ENCODE measurements at regions not wholly inside any gene's neighbourhood (a gene's known extent, or its start where the extent isn't known, plus 50 kb on each side); places are given as distances from the start of the nearest gene placed in this dataset.

DNA sequence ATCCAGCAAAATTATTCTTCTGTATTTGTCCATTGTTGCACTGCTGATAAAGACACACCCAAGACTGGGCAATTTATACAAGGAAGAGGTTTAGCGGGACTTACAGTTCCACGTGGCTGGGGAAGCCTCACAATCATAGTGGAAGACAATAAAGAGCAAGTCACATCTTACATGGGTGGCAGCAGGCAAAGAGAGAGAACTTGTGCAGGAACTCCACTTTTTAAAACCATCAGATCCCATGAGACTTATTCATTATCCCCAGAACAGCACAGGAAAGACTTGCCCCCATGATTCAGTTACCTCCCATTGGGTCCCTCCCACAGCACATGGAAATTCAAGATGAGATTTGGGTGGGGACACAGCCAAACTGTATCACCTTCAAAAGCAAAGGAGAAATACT lies 286.5 kb upstream of the ECI2 start:
- Histone ChIP-seq H3K36me3 (ENCODE audit: insufficient read depth) (no peaks in the 10 kb centered on the region), H3K9me2 (ENCODE audit: insufficient read depth) (no peaks in the 10 kb centered on the region), H3K4me1 (ENCODE audit: insufficient read depth) (peaks cover 5% of the 10 kb centered on the region), H4K20me1 (replicated peaks; ENCODE audit: insufficient read depth) (no peaks in the 10 kb centered on the region), H3K27me3 (ENCODE audit: insufficient read depth) (no peaks in the 10 kb centered on the region), H3K79me2 (replicated peaks; ENCODE audit: insufficient read depth) (no peaks in the 10 kb centered on the region), H3K4me2 (no peak overlapping the region), H3K27ac (ENCODE audit: low read depth) (no peak overlapping the region), H3K4me3 (no peak overlapping the region), H3F3A (replicated peaks; ENCODE audit: low read depth) (no peaks in the 10 kb centered on the region), H2AFZ (no peak overlapping the region)
- DNase-seq (ENCODE audit: low spot score): no peak
- no peak overlapping the region for H3K4me3 Mint-ChIP-seq
- no peaks in the 10 kb centered on the region for H3K27me3 Mint-ChIP-seq (ENCODE audit: insufficient read depth, low read depth, poor library complexity)
- peaks cover 5% of the 10 kb centered on the region; the same call in 2 of the 3 replicates for H3K4me1 Mint-ChIP-seq
- no peak overlapping the region for H3K27ac Mint-ChIP-seq
- peaks cover 23% of the 10 kb centered on the region; the same call in 2 of the 3 replicates for H3K9me3 Mint-ChIP-seq
- ATAC-seq: no peak
- H3K36me3 Mint-ChIP-seq (ENCODE audit: low read depth): peaks cover 12% of the 10 kb centered on the region; the same call in 2 of the 3 replicates
- TF ChIP-seq EZH2 (IDR thresholded peaks at IDR 0.05; ENCODE audit: low read depth, unreplicated experiment): no peak
- no peak for TF ChIP-seq ZNF114 (CRISPR knock-in tag; IDR thresholded peaks at IDR 0.05)
- TF ChIP-seq ZNF331 (CRISPR knock-in tag; IDR thresholded peaks at IDR 0.05; ENCODE audit: low read depth): no peak
- TF ChIP-seq NANOG (IDR thresholded peaks at IDR 0.05; ENCODE audit: borderline replicate concordance): no peak
- TF ChIP-seq, protein P1, sequence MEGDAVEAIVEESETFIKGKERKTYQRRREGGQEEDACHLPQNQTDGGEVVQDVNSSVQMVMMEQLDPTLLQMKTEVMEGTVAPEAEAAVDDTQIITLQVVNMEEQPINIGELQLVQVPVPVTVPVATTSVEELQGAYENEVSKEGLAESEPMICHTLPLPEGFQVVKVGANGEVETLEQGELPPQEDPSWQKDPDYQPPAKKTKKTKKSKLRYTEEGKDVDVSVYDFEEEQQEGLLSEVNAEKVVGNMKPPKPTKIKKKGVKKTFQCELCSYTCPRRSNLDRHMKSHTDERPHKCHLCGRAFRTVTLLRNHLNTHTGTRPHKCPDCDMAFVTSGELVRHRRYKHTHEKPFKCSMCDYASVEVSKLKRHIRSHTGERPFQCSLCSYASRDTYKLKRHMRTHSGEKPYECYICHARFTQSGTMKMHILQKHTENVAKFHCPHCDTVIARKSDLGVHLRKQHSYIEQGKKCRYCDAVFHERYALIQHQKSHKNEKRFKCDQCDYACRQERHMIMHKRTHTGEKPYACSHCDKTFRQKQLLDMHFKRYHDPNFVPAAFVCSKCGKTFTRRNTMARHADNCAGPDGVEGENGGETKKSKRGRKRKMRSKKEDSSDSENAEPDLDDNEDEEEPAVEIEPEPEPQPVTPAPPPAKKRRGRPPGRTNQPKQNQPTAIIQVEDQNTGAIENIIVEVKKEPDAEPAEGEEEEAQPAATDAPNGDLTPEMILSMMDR (conservative IDR thresholded peaks at IDR 0.05; ENCODE audit: low read depth in 2 of 2): no peak
- TF ChIP-seq CREB1 (CRISPR knock-in tag; IDR thresholded peaks at IDR 0.05; ENCODE audit: low read depth): no peak
- TF ChIP-seq EZH2phosphoT487 (IDR thresholded peaks at IDR 0.05; ENCODE audit: unreplicated experiment): no peak
- TF ChIP-seq STAT1 (IDR thresholded peaks at IDR 0.05; ENCODE audit: unreplicated experiment): no peak
- TF ChIP-seq, protein P2, sequence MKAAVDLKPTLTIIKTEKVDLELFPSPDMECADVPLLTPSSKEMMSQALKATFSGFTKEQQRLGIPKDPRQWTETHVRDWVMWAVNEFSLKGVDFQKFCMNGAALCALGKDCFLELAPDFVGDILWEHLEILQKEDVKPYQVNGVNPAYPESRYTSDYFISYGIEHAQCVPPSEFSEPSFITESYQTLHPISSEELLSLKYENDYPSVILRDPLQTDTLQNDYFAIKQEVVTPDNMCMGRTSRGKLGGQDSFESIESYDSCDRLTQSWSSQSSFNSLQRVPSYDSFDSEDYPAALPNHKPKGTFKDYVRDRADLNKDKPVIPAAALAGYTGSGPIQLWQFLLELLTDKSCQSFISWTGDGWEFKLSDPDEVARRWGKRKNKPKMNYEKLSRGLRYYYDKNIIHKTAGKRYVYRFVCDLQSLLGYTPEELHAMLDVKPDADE (IDR thresholded peaks at IDR 0.05): no peak
- TF ChIP-seq, protein P3, sequence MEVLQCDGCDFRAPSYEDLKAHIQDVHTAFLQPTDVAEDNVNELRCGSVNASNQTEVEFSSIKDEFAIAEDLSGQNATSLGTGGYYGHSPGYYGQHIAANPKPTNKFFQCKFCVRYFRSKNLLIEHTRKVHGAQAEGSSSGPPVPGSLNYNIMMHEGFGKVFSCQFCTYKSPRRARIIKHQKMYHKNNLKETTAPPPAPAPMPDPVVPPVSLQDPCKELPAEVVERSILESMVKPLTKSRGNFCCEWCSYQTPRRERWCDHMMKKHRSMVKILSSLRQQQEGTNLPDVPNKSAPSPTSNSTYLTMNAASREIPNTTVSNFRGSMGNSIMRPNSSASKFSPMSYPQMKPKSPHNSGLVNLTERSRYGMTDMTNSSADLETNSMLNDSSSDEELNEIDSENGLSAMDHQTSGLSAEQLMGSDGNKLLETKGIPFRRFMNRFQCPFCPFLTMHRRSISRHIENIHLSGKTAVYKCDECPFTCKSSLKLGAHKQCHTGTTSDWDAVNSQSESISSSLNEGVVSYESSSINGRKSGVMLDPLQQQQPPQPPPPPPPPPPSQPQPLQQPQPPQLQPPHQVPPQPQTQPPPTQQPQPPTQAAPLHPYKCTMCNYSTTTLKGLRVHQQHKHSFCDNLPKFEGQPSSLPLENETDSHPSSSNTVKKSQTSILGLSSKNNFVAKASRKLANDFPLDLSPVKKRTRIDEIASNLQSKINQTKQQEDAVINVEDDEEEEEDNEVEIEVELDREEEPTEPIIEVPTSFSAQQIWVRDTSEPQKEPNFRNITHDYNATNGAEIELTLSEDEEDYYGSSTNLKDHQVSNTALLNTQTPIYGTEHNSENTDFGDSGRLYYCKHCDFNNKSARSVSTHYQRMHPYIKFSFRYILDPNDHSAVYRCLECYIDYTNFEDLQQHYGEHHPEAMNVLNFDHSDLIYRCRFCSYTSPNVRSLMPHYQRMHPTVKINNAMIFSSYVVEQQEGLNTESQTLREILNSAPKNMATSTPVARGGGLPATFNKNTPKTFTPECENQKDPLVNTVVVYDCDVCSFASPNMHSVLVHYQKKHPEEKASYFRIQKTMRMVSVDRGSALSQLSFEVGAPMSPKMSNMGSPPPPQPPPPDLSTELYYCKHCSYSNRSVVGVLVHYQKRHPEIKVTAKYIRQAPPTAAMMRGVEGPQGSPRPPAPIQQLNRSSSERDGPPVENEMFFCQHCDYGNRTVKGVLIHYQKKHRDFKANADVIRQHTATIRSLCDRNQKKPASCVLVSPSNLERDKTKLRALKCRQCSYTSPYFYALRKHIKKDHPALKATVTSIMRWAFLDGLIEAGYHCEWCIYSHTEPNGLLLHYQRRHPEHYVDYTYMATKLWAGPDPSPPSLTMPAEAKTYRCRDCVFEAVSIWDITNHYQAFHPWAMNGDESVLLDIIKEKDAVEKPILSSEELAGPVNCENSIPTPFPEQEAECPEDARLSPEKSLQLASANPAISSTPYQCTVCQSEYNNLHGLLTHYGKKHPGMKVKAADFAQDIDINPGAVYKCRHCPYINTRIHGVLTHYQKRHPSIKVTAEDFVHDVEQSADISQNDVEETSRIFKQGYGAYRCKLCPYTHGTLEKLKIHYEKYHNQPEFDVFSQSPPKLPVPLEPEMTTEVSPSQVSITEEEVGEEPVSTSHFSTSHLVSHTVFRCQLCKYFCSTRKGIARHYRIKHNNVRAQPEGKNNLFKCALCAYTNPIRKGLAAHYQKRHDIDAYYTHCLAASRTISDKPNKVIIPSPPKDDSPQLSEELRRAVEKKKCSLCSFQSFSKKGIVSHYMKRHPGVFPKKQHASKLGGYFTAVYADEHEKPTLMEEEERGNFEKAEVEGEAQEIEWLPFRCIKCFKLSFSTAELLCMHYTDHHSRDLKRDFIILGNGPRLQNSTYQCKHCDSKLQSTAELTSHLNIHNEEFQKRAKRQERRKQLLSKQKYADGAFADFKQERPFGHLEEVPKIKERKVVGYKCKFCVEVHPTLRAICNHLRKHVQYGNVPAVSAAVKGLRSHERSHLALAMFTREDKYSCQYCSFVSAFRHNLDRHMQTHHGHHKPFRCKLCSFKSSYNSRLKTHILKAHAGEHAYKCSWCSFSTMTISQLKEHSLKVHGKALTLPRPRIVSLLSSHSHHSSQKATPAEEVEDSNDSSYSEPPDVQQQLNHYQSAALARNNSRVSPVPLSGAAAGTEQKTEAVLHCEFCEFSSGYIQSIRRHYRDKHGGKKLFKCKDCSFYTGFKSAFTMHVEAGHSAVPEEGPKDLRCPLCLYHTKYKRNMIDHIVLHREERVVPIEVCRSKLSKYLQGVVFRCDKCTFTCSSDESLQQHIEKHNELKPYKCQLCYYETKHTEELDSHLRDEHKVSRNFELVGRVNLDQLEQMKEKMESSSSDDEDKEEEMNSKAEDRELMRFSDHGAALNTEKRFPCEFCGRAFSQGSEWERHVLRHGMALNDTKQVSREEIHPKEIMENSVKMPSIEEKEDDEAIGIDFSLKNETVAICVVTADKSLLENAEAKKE (CRISPR knock-in tag; IDR thresholded peaks at IDR 0.05): no peak
- no peak for TF ChIP-seq POLR2AphosphoS5 (IDR thresholded peaks at IDR 0.05; ENCODE audit: low read depth)
- no peak for TF ChIP-seq JUNB (IDR thresholded peaks at IDR 0.05; ENCODE audit: unreplicated experiment)
- TF ChIP-seq, protein P4, sequence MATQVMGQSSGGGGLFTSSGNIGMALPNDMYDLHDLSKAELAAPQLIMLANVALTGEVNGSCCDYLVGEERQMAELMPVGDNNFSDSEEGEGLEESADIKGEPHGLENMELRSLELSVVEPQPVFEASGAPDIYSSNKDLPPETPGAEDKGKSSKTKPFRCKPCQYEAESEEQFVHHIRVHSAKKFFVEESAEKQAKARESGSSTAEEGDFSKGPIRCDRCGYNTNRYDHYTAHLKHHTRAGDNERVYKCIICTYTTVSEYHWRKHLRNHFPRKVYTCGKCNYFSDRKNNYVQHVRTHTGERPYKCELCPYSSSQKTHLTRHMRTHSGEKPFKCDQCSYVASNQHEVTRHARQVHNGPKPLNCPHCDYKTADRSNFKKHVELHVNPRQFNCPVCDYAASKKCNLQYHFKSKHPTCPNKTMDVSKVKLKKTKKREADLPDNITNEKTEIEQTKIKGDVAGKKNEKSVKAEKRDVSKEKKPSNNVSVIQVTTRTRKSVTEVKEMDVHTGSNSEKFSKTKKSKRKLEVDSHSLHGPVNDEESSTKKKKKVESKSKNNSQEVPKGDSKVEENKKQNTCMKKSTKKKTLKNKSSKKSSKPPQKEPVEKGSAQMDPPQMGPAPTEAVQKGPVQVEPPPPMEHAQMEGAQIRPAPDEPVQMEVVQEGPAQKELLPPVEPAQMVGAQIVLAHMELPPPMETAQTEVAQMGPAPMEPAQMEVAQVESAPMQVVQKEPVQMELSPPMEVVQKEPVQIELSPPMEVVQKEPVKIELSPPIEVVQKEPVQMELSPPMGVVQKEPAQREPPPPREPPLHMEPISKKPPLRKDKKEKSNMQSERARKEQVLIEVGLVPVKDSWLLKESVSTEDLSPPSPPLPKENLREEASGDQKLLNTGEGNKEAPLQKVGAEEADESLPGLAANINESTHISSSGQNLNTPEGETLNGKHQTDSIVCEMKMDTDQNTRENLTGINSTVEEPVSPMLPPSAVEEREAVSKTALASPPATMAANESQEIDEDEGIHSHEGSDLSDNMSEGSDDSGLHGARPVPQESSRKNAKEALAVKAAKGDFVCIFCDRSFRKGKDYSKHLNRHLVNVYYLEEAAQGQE (IDR thresholded peaks at IDR 0.05; ENCODE audit: unreplicated experiment): no peak

All from GM23338 (cell line).